Naive B cell (primary cell): ENCODE measurements at regions not wholly inside any gene's neighbourhood (a gene's known extent, or its start where the extent isn't known, plus 50 kb on each side); places are given as distances from the start of the nearest gene placed in this dataset.
A peak's percentile ranks its signal among the peaks of the same experiment; 100 is the strongest.
"Not testable (repeated sequence)": the region's sequence is repeated elsewhere in the genome, so short reads cannot be mapped to it uniquely, and the experiment has no call there.

Experiments used
- ATAC-seq, 2 donors: fragments of 150-1000 bp; cut with Tn5 transposase; 2 replicates each; pipeline ENCODE4 v1.10.0; 2021; ENCODE audit warnings: low read depth in 2 of 2, mild to moderate bottlenecking in 2 of 2, moderate library complexity in 2 of 2
- DNase-seq: peaks from one replicate; pipeline ENCODE4 v3.0.0; 2022
- H3K27ac Mint-ChIP-seq, 6 donors: one replicate each; pipeline ENCODE4 v1.8.0; 2020 to 2022; ENCODE audit warnings: mild to moderate bottlenecking in 6 of 6, mixed read lengths in 6 of 6, moderate library complexity in 5 of 6, inconsistent platforms in 2 of 6
- H3K27me3 Mint-ChIP-seq, 3 donors: one replicate each; pipeline ENCODE4 v1.8.0; 2021 to 2022; ENCODE audit warnings: mixed read lengths in 3 of 3, mild to moderate bottlenecking in 1 of 3
- H3K36me3 Mint-ChIP-seq, 2 donors: one replicate each; pipeline ENCODE4 v1.8.0; 2020 to 2022; ENCODE audit warnings: mixed read lengths in 2 of 2, inconsistent platforms in 1 of 2, mild to moderate bottlenecking in 1 of 2
- H3K4me1 Mint-ChIP-seq, 3 donors: one replicate each; pipeline ENCODE4 v1.8.0; 2020 to 2022; ENCODE audit warnings: mixed read lengths in 3 of 3, inconsistent platforms in 1 of 3, mild to moderate bottlenecking in 1 of 3, moderate library complexity in 1 of 3
- H3K4me3 Mint-ChIP-seq, 8 donors: one replicate each; pipeline ENCODE4 v1.8.0; 2020 to 2022; ENCODE audit warnings: mild to moderate bottlenecking in 8 of 8, mixed read lengths in 8 of 8, moderate library complexity in 8 of 8, inconsistent platforms in 2 of 8
- H3K9me3 Mint-ChIP-seq, 7 donors: one replicate each; pipeline ENCODE4 v1.8.0; 2020 to 2022; ENCODE audit warnings: mixed read lengths in 7 of 7, mild to moderate bottlenecking in 5 of 7, inconsistent platforms in 2 of 7, moderate library complexity in 1 of 7

- H3K27me3 Mint-ChIP-seq = peaks cover 0 to 10% (median 0%) of the 10 kb centered on the region in 3 donors
- DNase-seq, H3K27ac Mint-ChIP-seq, ATAC-seq, H3K4me3 Mint-ChIP-seq, H3K4me1 Mint-ChIP-seq, H3K36me3 Mint-ChIP-seq: not testable (repeated sequence)
- peaks cover 5 to 30% (median 16%) of the 10 kb centered on the region in 7 donors for H3K9me3 Mint-ChIP-seq
Observed at GRCh38 chr6:18659994-18660393, 272.8 kb downstream of the RNF144B start.

- no peaks in the 10 kb centered on the region for H3K4me1 Mint-ChIP-seq
- peaks cover 0 to 7% (median 0%) of the 10 kb centered on the region in 3 donors for H3K27me3 Mint-ChIP-seq
- H3K9me3 Mint-ChIP-seq = peaks cover 5 to 18% (median 8%) of the 10 kb centered on the region in 7 donors
- no peaks in the 10 kb centered on the region for H3K36me3 Mint-ChIP-seq
- no peak overlapping the region for H3K4me3 Mint-ChIP-seq
- H3K27ac Mint-ChIP-seq = no peak overlapping the region
- DNase-seq = no peak
- ATAC-seq = no peak
Observed at GRCh38 chr6:18663011-18663410, 275.9 kb downstream of the RNF144B start.

DNA sequence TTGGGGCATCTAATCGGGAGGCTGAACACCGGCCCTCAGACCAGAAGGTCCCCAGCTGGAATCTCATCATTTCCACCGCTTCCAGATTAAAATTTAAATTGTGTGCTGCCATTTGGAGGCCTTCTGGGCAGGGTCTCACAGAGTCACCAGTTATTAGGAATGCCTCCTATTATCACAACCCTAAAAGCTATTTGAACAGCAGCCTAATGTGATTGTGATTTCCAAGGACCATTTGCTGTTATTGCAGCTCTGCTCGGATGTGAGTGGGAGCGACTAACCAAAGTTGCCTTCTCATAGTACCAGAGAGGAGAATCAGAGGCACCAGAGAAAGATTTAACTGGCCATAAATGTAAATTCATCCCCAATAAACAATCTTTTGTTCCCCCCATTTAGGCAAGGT, 277.3 kb downstream of the RNF144B start:
- no peak for ATAC-seq
- H3K36me3 Mint-ChIP-seq = no peaks in the 10 kb centered on the region
- no peak overlapping the region for H3K4me3 Mint-ChIP-seq
- no peaks in the 10 kb centered on the region for H3K4me1 Mint-ChIP-seq
- peaks cover 0 to 7% (median 0%) of the 10 kb centered on the region in 3 donors for H3K27me3 Mint-ChIP-seq
- no peak overlapping the region for H3K27ac Mint-ChIP-seq
- DNase-seq = no peak
- peaks cover 0 to 7% (median 3%) of the 10 kb centered on the region in 7 donors for H3K9me3 Mint-ChIP-seq

GRCh38 chr6:18667612-18668011, 280.5 kb downstream of the RNF144B start:
- H3K9me3 Mint-ChIP-seq = peaks cover 0 to 5% (median 0%) of the 10 kb centered on the region in 7 donors
- ATAC-seq (no peak), DNase-seq (no peak)
- H3K27ac Mint-ChIP-seq = no peak overlapping the region
- H3K4me1 Mint-ChIP-seq = no peaks in the 10 kb centered on the region
- no peaks in the 10 kb centered on the region for H3K36me3 Mint-ChIP-seq
- no peak overlapping the region for H3K4me3 Mint-ChIP-seq
- peaks cover 4 to 17% (median 6%) of the 10 kb centered on the region in 3 donors for H3K27me3 Mint-ChIP-seq

DNA sequence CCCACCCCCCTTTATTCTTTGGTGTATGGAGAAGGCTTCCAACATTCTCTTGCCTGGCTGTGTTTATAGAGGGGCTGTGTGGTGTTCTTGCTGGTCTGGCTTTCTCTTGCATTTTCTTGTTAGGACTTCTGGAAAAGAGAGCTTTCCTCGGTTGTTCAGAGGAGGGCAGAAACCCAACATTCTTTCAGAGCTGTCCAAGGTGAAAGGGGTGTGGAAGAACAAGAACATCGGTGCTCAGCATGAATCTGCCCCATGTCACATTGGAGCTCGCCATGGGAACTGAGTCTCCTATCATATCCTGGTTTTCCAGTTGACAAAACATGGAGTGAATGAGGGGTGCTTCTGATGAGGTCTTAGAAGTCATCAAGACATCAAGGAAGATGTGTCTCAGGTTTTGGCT, 281.8 kb downstream of the RNF144B start:
- no peaks in the 10 kb centered on the region for H3K36me3 Mint-ChIP-seq
- H3K9me3 Mint-ChIP-seq = peaks cover 0 to 5% (median 0%) of the 10 kb centered on the region in 7 donors
- H3K27me3 Mint-ChIP-seq = peaks cover 4 to 17% (median 6%) of the 10 kb centered on the region in 3 donors
- ATAC-seq = no peak
- H3K4me3 Mint-ChIP-seq = no peak overlapping the region
- no peaks in the 10 kb centered on the region for H3K4me1 Mint-ChIP-seq
- no peak overlapping the region for H3K27ac Mint-ChIP-seq
- no peak for DNase-seq

GRCh38 chr6:18672852-18673251, 285.7 kb downstream of the RNF144B start:
- Mint-ChIP-seq H3K27ac (no peak overlapping the region), H3K27me3 (peaks cover 4 to 10% (median 6%) of the 10 kb centered on the region in 3 donors), H3K36me3 (no peaks in the 10 kb centered on the region), H3K9me3 (peaks cover 0 to 9% (median 0%) of the 10 kb centered on the region in 7 donors), H3K4me3 (no peak overlapping the region), H3K4me1 (no peaks in the 10 kb centered on the region)
- DNase-seq = no peak
- no peak for ATAC-seq

DNA sequence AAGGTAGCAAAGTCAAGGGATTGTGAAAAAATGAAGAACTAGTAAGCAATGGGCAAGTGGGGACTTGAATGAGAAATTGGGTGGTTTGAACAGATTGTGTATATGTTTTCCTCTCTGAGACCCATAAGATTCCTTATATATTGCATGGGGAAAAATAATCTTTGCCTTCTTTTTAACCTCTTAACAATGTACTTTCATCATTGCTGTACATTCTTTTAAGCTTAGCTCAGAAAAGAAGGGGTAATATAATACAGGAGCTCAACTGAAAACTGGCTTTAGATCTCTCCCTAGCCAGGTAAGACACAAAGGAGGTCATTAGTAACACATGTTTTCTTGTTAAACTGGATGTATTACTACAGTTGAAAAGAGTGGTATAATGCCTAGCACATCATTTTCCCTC, 287.2 kb downstream of the RNF144B start:
- Mint-ChIP-seq H3K27me3 (peaks cover 4 to 10% (median 6%) of the 10 kb centered on the region in 3 donors), H3K36me3 (no peaks in the 10 kb centered on the region), H3K4me3 (no peak overlapping the region), H3K9me3 (peaks cover 0 to 12% (median 0%) of the 10 kb centered on the region in 7 donors), H3K4me1 (no peaks in the 10 kb centered on the region), H3K27ac (no peak overlapping the region)
- ATAC-seq (no peak), DNase-seq (no peak)

DNA sequence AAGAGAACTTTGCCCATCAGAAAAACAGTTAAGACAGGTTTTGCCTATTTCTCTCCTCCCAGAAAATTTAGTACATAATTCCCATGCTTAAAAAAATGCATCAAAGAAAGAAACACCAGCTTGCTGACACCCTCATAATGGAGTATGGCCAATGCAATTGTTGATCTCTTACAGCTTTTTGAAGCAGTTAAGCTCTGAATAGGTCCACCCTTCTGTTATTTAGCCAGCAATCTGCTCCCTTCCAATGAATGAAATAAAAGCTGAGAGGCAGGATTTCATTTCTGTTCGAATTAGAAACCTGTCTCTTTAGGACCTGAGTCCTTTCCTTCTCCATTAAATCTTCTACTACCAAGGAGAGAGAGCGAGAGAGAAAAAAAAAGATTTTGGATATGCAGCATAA, 288.7 kb downstream of the RNF144B start:
- Mint-ChIP-seq H3K27ac (peak overlapping the region in 1 of 6 donors; percentile 13), H3K4me1 (no peaks in the 10 kb centered on the region), H3K9me3 (peaks cover 0 to 15% (median 0%) of the 10 kb centered on the region in 7 donors), H3K27me3 (peaks cover 2 to 8% (median 4%) of the 10 kb centered on the region in 3 donors), H3K36me3 (no peaks in the 10 kb centered on the region), H3K4me3 (no peak overlapping the region)
- no peak for ATAC-seq
- no peak for DNase-seq

DNA sequence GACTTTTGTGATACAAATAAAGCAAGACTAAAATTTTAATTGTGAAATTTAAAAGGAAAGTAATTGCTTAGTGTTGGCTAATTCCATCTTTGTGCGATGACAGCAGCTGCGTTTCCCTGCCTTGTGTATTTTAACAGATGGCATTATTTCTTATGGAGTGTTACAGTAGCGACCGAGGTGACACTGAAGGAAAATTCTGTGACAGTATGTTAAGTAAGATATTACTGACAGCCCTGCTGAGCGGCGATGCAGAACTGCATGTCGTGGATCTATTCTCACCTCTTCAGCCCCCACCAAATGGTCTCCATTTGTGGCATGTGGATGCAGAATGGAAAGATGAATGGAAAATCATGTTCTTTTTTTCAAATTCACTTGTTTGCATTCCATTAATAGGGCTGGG, 289.4 kb downstream of the RNF144B start:
- Mint-ChIP-seq H3K4me3 (no peak overlapping the region), H3K27me3 (peaks cover 0 to 2% (median 0%) of the 10 kb centered on the region in 3 donors), H3K4me1 (no peaks in the 10 kb centered on the region), H3K36me3 (no peaks in the 10 kb centered on the region), H3K9me3 (peaks cover 0 to 15% (median 0%) of the 10 kb centered on the region in 7 donors), H3K27ac (no peak overlapping the region)
- no peak for ATAC-seq
- no peak for DNase-seq

DNA sequence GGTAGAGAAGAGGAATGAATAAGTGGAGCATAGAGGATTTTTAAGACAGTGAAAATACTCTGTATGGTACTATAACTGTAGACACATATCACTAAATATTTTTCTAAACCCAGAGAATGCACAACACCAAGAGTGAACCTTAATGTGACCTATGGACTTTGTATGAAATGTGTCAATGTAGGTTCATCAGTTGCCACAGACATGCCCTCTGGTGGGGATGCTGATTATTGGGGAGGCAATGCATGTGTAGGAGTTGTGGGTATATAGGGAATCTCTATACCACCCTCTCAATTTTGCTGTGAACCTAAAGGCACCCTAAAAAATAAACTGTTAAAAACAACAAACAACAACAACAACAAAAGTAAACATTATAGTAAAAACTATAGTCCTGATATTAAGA, 293.7 kb downstream of the RNF144B start:
- DNase-seq (no peak), ATAC-seq (no peak)
- no peaks in the 10 kb centered on the region for H3K4me1 Mint-ChIP-seq
- peaks cover 0 to 15% (median 1%) of the 10 kb centered on the region in 7 donors for H3K9me3 Mint-ChIP-seq
- H3K27ac Mint-ChIP-seq = peak overlapping the region in 1 of 6 donors; percentile 7
- no peaks in the 10 kb centered on the region for H3K36me3 Mint-ChIP-seq
- no peak overlapping the region for H3K4me3 Mint-ChIP-seq
- no peaks in the 10 kb centered on the region for H3K27me3 Mint-ChIP-seq

- Mint-ChIP-seq H3K27ac (no peak overlapping the region), H3K9me3 (peaks cover 0 to 15% (median 1%) of the 10 kb centered on the region in 7 donors), H3K27me3 (no peaks in the 10 kb centered on the region), H3K36me3 (no peaks in the 10 kb centered on the region), H3K4me3 (no peak overlapping the region), H3K4me1 (no peaks in the 10 kb centered on the region)
- DNase-seq = no peak
- ATAC-seq = no peak
Observed at GRCh38 chr6:18681832-18682503, 294.8 kb downstream of the RNF144B start.

DNA sequence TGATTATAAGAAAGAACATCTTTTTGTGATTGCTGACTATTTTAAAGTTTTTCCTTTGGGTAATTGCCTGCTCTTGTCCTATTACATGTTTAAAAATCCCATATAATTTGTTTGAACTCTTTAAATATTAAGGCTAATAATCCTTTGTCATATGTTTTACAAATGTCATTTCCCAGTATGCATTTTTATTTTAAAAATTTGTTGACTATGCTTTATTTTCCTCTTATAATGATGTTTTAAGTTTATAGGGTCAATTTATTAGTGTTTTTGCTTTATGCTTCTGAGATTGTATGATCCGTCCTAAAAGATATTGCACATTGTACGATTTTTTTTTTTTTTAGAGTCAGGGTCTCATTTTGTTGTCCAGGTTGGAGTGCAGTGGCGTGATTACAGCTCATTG, 297.2 kb downstream of the RNF144B start:
- no peak for ATAC-seq
- DNase-seq = no peak
- no peaks in the 10 kb centered on the region for H3K27me3 Mint-ChIP-seq
- peaks cover 0 to 4% (median 0%) of the 10 kb centered on the region in 7 donors for H3K9me3 Mint-ChIP-seq
- no peak overlapping the region for H3K27ac Mint-ChIP-seq
- H3K4me1 Mint-ChIP-seq = no peaks in the 10 kb centered on the region
- no peak overlapping the region for H3K4me3 Mint-ChIP-seq
- H3K36me3 Mint-ChIP-seq = no peaks in the 10 kb centered on the region

- H3K27ac Mint-ChIP-seq = no peak overlapping the region
- no peaks in the 10 kb centered on the region for H3K27me3 Mint-ChIP-seq
- no peaks in the 10 kb centered on the region for H3K36me3 Mint-ChIP-seq
- no peak overlapping the region for H3K4me3 Mint-ChIP-seq
- ATAC-seq (no peak), DNase-seq (no peak)
- no peaks in the 10 kb centered on the region for H3K4me1 Mint-ChIP-seq
- H3K9me3 Mint-ChIP-seq = peaks cover 0 to 3% (median 0%) of the 10 kb centered on the region in 7 donors
Observed at GRCh38 chr6:18692929-18693685, 306.0 kb downstream of the RNF144B start.

- DNase-seq = no peak
- no peaks in the 10 kb centered on the region for H3K4me1 Mint-ChIP-seq
- no peaks in the 10 kb centered on the region for H3K27me3 Mint-ChIP-seq
- no peak overlapping the region for H3K27ac Mint-ChIP-seq
- H3K36me3 Mint-ChIP-seq = no peaks in the 10 kb centered on the region
- ATAC-seq = no peak
- peaks cover 0 to 3% (median 0%) of the 10 kb centered on the region in 7 donors for H3K9me3 Mint-ChIP-seq
- H3K4me3 Mint-ChIP-seq = no peak overlapping the region
Observed at GRCh38 chr6:18693881-18694280, 306.7 kb downstream of the RNF144B start.
